Epithelial cell of esophagus (primary cell): ENCODE measurements at regions not wholly inside any gene's neighbourhood (a gene's known extent, or its start where the extent isn't known, plus 50 kb on each side); places are given as distances from the start of the nearest gene placed in this dataset.

Experiments used
- DNase-seq: peaks from one replicate; pipeline ENCODE4 v3.0.0; 2010; ENCODE audit warnings: low read depth
- H3K4me3 ChIP-seq: 2 replicates; pipeline ENCODE4 v1.5.1; 2011; ENCODE audit warnings: mild to moderate bottlenecking, low read length, control low read depth
- TF ChIP-seq, protein P1 (sequence below): IDR thresholded peaks from 2 replicates; pipeline ENCODE4 v1.5.1; 2011; ENCODE audit warnings: low read depth, mild to moderate bottlenecking, low read length, control low read depth, inconsistent platforms; ENCODE audit not compliant: insufficient read depth; ENCODE audit errors: missing control alignments

GRCh38 chr18:70673831-70674230 is 385.0 kb downstream of the SOCS6 start:
- H3K4me3 ChIP-seq = no peak overlapping the region
- TF ChIP-seq, protein P1, sequence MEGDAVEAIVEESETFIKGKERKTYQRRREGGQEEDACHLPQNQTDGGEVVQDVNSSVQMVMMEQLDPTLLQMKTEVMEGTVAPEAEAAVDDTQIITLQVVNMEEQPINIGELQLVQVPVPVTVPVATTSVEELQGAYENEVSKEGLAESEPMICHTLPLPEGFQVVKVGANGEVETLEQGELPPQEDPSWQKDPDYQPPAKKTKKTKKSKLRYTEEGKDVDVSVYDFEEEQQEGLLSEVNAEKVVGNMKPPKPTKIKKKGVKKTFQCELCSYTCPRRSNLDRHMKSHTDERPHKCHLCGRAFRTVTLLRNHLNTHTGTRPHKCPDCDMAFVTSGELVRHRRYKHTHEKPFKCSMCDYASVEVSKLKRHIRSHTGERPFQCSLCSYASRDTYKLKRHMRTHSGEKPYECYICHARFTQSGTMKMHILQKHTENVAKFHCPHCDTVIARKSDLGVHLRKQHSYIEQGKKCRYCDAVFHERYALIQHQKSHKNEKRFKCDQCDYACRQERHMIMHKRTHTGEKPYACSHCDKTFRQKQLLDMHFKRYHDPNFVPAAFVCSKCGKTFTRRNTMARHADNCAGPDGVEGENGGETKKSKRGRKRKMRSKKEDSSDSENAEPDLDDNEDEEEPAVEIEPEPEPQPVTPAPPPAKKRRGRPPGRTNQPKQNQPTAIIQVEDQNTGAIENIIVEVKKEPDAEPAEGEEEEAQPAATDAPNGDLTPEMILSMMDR = no peak

GRCh38 chr18:70672581-70672980 is 383.7 kb downstream of the SOCS6 start:
- TF ChIP-seq, protein P1 = no peak
- no peak overlapping the region for H3K4me3 ChIP-seq
- DNase-seq = no peak

More at GRCh38 chr18:70673831-70674230, 385.0 kb downstream of the SOCS6 start:
- DNase-seq = no peak

DNA sequence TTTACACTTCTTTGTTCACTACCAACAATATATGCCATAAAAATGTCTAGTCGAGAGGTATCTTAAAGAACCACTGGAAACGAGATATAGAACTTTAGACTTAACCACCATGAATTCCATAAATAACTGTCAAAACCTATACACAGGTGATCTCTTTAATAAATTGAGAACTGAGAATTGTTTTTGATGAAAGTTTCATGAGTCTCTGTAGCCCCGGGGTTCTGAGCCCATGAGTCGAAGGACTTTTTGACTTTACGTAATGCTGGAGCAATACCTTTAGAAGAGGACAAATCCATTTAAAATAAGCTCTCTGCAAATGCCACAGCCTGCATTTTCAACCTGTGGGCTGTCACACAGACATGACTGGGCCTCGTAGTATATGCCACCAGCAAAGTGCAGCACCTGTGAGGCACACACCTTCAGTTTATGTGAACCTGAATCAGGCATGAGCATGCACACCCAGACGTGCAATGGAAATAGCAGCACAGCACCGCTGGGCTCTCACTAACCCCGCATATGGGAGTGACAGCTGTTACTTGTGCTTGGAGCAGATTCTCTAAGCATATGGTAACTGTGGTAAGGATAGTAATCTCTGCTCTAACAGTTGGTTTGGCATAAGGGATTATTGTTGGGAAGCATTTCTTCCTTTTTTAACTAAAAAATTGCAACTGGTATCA is 383.2 kb downstream of the SOCS6 start:
- no peak for DNase-seq
- no peak overlapping the region for H3K4me3 ChIP-seq
- TF ChIP-seq, protein P1 = no peak

DNA sequence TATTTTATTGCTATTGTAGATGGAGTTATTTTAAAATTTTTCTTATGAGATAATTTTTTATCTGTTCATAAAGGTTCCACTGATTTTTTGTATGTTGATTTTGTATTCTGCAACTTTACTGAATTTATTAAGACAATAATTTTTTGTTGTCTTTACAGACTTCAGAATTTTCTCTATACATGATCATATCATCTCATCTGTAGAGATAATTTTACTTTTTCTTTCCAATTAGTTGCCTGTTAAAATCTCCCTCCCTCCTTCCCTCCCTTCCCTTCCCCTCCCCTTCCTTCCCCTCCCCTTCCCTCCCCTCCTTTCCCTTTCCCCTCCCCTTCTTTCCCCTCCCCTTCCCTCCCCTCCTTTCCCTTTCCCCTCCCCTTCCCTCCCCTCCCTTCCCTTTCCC is 378.1 kb downstream of the SOCS6 start:
- TF ChIP-seq, protein P1 = no peak

DNA sequence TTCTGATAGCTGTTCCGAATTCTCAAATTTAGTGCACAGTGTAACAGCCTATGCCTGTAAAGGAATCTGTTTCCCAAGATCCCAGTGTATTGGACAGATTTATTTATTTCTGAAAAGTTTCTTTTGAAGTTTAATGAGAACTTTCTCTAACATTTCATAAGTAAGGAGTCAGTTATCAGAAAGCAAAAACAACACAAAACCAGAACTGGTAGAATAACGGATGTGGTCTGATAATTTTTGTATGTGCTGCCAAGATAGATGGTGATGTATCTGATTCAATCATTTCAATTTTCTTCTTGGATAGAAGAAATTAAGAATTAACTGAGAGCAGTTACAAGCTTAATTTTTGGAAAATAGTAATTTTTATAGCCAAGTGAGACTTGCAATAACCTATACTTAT is 374.3 kb downstream of the SOCS6 start:
- TF ChIP-seq, protein P1 = no peak
- no peak overlapping the region for H3K4me3 ChIP-seq
- DNase-seq = no peak

More for the DNA sequence above, 378.1 kb downstream of the SOCS6 start:
- H3K4me3 ChIP-seq = no peak overlapping the region
- DNase-seq = no peak

GRCh38 chr18:70662588-70662987 is 373.7 kb downstream of the SOCS6 start:
- no peak overlapping the region for H3K4me3 ChIP-seq
- DNase-seq = no peak
- TF ChIP-seq, protein P1 = no peak

DNA sequence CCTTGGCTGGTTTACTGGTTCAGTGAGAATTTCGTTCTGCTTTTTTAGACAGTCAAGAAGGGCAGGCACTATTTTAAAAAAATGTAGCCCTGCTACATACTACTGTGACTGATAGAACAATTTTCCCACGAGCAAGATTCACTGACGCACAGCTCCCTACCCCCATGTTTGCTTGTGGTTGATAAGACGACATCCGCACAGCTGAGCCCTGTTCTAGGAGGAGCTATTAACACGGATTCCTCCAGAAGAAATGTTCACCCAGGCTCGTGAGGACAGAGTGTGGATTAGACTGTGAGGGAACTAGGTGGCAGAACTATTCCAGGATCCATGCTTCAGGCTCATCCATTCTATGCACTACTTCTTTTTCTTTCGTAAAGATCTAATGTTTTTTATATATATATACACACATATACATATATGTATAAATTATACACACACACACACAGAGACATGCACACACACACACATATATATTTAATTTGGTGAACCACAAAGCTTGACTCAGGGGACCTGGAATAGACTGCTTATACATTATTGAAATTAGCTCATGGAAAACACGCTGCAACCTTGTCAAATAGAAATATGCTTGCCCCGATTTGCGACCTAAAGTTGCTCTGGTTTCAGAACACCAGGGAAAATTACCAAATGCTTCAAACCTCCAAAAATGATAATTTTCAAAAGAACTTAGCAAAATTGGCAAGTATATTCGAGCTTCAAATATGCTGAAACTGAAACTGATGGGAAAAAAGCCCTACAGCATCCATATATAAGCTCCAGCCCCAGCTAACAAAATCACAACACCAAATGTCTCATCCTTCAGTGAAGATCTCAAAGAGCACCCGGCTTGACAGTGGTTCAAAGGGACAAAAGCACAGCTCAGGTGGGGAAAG is 370.4 kb downstream of the SOCS6 start:
- DNase-seq = peak; percentile 4
- no peak overlapping the region for H3K4me3 ChIP-seq
- TF ChIP-seq, protein P1 = no peak
